GM19455 (cell line): ENCODE measurements at regions not wholly inside any gene's neighbourhood (a gene's known extent, or its start where the extent isn't known, plus 50 kb on each side); places are given as distances from the start of the nearest gene placed in this dataset.
"Not testable (repeated sequence)": the region's sequence is repeated elsewhere in the genome, so short reads cannot be mapped to it uniquely, and the experiment has no call there.

Experiments used
- ATAC-seq: cut with Tn5 transposase; IDR thresholded peaks from one replicate; pipeline ENCODE4 v1.9.1; 2021; ENCODE audit not compliant: unreplicated experiment

- not testable (repeated sequence) for ATAC-seq
Measured at GRCh38 chr16:29355339-29356059, 51.0 kb downstream of the NPIPB11 start.

DNA sequence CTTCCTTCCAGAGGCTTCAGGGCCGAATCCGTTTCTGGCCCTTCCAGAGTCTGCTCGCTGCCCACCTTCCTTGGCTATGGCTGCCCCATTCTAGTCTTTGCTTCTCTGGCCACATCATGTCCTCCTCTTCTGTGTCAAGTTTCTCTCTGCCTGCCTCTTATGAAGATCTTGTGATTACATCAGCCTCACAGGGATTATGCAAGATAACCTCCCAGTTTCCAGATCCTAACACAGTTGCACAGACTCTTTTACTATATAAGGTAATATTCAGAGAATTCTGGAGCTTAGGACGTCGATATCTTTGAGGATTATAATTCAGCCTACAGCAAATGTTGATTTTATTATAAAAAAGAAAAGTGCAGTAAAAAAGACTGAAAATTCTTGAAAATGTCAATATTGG is 52.1 kb downstream of the NPIPB11 start:
- ATAC-seq: not testable (repeated sequence)

DNA sequence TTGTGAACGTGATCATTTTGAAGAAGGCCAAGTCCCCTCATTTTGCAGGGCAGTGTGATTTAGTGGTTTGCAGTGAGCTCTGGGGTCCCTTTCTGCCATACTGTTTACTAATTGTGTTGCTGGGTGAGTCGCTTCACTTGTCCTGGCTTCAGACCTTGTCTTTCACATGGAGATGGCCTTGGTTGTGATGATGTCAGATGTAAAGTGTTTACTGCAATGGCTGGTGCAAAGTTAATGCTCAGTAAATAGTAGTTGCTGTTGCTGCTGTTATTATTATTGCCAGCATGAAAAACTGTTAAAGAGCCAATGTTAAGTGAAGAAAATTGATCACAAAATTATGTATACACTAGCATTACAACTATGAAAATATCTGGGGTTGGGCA is 53.9 kb downstream of the NPIPB11 start:
- ATAC-seq: not testable (repeated sequence)

- ATAC-seq: not testable (repeated sequence)
Measured at GRCh38 chr16:29351970-29352616, 54.4 kb downstream of the NPIPB11 start.

- not testable (repeated sequence) for ATAC-seq
Measured at GRCh38 chr16:29351271-29351969, 55.1 kb downstream of the NPIPB11 start.

GRCh38 chr16:29349966-29350365 is 56.5 kb downstream of the NPIPB11 start:
- not testable (repeated sequence) for ATAC-seq

DNA sequence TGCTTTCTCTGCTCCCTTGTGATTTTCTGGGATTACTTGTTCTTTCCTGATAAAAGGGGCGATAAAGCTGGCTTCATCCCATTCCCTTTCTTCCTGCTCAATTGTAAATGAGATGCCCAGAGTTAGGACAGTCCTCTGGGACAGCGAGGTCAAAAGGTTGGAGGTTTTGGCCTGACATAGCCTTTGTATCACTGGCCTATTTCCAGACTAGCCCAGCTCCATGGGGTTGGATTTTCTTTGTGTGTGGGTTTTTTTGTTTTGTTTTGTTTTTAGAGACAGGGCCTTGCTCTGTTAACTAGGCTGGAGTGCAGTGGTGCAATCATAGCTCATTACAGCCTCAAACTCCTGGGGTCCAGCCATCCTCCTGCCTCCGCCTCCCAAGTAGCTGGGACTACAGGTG is 57.8 kb downstream of the NPIPB11 start:
- ATAC-seq: not testable (repeated sequence)

- not testable (repeated sequence) for ATAC-seq
Measured at GRCh38 chr16:29348123-29348690, 58.3 kb downstream of the NPIPB11 start.

GRCh38 chr16:29346796-29347580 is 59.5 kb downstream of the NPIPB11 start:
- not testable (repeated sequence) for ATAC-seq

- ATAC-seq: not testable (repeated sequence)
Measured at GRCh38 chr16:29346203-29346602, 60.3 kb downstream of the NPIPB11 start.

DNA sequence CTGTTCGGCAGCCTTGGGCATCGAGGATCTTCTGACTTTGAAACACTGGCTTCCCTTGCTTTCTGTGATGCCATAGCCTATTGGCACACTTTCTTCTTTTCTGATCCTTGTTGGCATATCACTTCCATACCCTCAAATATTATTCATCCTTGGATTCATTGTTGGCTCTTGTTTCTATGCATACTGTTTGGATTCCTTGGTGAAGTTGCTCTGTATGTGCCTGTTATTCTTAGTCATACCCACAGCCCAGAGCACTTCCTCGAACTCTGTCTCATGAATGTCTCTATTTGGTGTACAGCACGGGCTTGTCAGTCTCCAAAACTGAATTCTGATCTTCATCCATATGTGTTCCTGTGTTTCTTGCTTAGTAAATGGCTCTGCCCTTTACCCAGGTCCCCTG is 63.6 kb downstream of the NPIPB11 start:
- ATAC-seq: not testable (repeated sequence)

- not testable (repeated sequence) for ATAC-seq
Measured at GRCh38 chr16:29340779-29341438, 65.6 kb downstream of the NPIPB11 start.

DNA sequence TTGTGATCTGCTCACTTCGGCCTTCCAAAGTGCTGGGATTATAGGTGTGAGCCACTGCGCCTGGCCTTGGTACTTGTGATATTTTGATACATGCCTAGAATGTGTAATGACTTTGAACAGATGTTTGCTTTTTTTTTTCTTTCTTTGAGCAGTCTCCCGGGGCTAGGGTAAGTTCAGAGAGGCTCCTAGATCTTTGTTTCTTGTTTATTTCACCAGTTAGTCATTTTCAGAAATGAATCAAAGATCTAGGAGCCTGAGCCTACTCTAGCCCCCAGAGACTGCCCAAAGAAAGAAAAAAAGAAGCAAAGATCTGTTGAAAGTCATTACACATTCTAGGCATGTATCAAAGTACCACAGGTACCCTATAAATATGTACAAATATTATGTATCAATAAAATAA is 66.3 kb downstream of the NPIPB11 start:
- not testable (repeated sequence) for ATAC-seq

GRCh38 chr16:29338821-29339700 is 67.5 kb downstream of the NPIPB11 start:
- peak; percentile 75 for ATAC-seq

- not testable (repeated sequence) for ATAC-seq
Measured at GRCh38 chr16:29337385-29337901, 69.1 kb downstream of the NPIPB11 start.

DNA sequence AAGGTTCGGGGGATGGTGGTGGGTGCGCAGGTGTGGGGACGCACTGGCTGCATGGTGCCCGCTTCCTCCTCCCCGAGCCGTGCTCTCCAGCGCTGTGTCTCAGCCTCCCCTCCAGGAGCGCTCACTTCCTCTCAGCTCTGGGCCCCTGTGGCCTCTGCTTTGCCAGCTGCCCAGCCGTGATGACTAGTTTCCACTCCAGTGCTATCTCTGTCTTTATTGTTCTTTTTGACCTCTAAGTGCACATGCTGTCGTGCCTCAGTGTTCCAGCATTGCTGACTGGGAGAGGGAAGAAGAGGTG is 71.0 kb downstream of the NPIPB11 start:
- not testable (repeated sequence) for ATAC-seq

- not testable (repeated sequence) for ATAC-seq
Measured at GRCh38 chr16:29334776-29335548, 71.5 kb downstream of the NPIPB11 start.

GRCh38 chr16:29333492-29334097 is 72.9 kb downstream of the NPIPB11 start:
- not testable (repeated sequence) for ATAC-seq
